ENCODE measurements at regions not wholly inside any gene's neighbourhood (a gene's known extent, or its start where the extent isn't known, plus 50 kb on each side); places are given as distances from the start of the nearest gene placed in this dataset.

DNA sequence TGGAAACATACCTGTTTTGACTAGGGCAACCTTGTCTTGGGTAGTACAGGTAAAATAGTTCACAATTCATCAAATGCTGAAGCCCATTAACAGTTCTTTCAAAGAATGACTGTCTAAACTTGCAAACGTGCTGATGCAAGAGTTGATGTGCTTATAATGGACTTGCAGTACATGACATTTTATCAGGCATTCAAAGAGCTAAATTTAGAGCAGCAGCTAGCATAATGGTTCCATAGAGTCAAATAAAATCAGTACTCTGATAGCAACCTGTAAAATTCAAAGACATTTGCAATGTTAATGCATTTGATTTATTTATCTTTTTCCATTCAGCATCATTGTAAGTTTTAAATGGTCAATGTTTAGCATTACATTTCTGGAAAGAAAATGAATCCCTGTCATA lies 979.7 kb upstream of the SLC10A2 start:
- no peak for DNase-seq (ENCODE audit: low read depth)

DNA sequence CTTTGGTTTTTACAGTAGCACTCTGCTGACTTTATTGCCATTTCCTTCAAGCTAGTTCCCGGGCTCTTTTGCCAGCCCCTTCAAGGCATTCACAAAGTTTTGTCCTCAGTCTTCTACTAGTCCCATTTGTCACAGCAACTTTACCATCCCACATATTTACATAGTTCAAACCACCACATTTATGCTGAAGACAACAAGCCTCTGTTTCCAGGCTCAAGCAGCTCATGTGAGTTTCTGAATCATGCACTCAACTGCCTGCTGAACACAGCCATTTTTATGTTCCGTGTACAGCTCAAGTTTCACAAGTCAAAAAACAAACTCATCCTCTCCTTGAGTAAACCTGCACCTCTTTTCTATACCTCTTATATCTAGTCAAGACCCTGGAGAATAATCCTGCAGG lies 977.0 kb upstream of the SLC10A2 start:
- no peak for DNase-seq (ENCODE audit: low read depth)

DNA sequence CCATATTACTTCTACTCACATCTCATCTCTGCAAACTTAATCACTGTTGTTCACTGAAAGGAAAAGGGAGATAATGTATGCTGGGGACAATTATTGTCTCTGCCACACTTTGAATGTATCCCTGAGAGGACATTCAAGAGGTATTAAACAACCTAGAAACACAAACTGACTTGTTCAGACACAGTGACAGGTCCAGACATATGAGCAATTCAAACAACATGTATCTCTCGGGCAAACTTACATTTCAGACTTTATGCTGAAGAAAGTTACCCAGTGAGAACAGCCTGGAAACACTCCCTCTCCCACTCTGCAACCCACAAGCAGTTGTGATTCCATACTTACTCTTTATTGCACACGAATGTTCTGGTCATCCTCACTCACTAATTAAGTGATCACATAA lies 968.7 kb upstream of the SLC10A2 start:
- no peak for DNase-seq (ENCODE audit: low read depth)

DNA sequence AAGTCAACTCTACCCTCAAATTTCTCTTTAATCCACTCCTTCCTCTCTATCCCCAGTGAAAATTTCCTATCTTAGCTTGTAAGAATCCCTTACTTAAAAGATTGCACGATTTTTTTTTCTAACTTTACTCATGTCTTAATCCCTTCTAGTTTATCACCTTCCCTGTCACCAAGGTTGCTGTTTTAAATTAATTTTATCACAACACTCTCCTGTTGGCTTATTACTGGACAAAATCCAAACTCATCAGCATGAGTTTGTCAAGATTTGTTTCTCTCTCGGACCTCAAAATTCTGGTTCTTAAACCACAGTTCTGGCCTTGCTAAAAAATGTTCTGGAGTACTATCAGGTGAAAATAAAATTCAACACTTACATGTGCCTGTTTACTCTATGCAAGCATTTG lies 959.1 kb upstream of the SLC10A2 start:
- DNase-seq (ENCODE audit: low read depth): no peak

DNA sequence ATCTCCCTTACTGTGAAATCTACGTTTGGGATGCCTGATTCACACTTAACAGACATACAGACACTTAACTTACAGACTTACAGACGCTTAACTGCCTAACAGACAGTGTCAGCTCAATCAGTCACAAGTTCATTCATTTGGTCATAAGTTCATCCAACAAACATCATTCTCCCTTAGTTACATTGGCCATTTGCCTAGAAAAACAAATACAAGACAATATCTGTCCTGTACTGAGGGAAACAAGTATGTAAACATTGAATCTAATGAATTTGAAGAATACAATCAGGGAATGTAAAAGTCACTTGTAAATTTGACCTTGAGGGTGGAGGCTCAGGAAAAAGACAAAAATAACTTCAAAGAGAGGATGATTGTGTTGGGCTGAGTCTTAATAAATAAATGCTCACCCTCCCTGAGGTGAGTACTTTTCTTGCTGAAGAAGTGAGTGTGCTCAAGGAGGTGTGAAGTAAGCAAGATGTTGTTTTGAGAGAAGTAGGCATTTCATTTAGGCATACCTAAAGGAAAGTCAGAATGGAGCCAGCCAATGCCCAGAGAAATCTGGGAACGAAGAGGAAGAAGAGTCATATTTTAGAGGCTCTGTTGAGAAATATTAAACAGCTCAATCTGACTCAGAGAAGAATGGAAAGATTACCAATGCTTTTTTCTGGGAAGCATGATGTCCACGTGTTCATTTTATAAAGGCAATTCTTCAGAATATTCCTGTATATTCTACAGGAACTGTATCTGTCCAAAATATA lies 958.4 kb upstream of the SLC10A2 start:
- no peak for DNase-seq (ENCODE audit: low read depth)

GRCh38 chr13:104021806-104022397 lies 955.7 kb upstream of the SLC10A2 start:
- no peak for DNase-seq (ENCODE audit: low read depth)

DNA sequence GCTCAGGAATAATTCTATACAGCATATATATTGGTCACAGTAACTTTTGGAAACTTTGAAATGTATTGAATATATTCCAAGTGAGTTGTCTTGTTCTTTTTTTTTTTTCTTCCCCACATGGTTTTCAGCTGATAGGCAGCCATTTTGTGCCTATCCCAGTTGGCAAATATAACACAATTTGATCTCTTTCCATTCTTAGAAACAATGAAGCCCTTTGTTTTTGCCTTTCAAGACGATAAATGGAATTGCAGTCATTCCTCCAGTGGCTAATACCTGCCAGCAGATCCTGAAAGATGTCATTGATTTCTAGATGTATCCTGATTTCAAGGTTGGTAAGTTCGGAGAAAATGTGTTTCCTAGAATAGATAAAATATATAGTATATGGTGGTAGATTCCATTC lies 951.1 kb upstream of the SLC10A2 start:
- DNase-seq (ENCODE audit: low read depth): no peak

DNA sequence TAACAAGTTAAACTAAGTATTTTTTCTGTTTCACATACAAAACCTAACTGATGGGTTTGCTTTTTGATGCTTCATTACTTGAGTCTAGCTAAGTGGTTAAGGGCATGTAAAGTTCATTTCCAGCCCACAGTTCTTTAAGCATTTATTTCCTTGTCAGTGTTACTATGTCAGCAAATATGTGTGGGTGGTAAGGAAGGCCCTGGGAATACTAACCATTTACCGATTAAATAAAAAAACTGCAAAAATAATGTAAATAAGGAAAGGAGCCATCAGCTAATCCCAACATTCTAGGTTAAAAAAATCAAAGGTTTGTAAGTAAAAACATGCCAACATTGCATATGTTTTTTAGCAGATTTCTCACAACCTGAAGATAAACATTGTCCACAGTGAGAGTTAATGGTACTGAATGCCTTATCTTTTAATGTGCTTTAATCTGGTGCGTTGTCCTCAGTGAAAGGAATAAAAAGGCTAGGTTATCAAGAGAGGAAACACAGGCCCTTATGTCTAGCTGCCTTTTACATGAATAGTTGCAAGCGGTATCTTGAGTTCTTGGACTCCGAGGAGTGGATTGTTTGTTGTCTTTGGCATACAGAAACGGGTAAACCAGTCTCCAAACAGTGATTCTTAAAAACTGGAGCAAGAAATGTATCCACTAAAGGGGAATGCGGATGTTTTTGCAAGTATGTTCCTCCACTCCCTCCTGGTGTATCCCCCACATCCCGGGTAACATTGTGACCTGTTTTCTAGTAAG lies 949.6 kb upstream of the SLC10A2 start:
- no peak for DNase-seq (ENCODE audit: low read depth)

DNA sequence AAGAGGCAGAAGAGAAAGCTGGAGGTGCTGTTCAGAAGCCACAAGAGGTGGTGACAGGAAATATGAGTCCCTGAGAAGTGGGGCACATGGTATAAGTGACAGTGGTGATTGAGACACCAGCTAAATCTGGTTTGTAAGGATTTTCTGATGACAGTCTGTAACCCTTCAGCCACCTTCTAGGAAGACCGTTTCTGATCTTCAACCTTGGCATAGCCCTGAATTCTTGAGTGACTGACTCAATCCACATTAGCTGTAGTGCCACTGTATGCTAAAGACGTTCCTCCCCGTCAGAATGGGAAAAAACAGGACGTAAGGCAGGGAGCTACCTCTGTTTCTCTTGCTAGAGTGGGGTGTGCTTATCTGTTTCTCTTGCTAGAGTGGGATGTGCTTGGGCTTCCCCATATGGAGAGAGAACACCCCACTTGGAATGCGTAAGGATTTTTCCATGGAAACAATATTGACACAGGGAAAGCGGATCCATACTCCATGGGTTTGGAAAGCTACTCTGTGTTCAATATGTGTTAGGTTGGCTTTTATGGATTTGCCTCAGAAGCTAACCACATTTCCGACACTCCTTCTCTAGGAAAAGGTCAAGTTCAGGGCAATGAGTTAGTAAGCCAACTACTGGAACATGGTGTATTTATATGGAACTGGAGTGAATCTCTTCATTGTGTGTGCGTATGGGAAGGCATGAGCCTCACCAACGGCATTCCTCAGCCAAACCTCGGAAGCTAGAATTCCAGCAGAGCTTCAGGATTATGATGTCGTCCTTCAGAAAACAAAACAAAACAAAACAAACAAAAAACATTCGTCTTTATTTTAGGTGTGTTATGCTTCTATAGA lies 948.8 kb upstream of the SLC10A2 start:
- no peak for DNase-seq (ENCODE audit: low read depth)

- DNase-seq (ENCODE audit: low read depth): no peak
These were observed 945.5 kb upstream of the SLC10A2 start for GRCh38 chr13:104011505-104012241.

DNA sequence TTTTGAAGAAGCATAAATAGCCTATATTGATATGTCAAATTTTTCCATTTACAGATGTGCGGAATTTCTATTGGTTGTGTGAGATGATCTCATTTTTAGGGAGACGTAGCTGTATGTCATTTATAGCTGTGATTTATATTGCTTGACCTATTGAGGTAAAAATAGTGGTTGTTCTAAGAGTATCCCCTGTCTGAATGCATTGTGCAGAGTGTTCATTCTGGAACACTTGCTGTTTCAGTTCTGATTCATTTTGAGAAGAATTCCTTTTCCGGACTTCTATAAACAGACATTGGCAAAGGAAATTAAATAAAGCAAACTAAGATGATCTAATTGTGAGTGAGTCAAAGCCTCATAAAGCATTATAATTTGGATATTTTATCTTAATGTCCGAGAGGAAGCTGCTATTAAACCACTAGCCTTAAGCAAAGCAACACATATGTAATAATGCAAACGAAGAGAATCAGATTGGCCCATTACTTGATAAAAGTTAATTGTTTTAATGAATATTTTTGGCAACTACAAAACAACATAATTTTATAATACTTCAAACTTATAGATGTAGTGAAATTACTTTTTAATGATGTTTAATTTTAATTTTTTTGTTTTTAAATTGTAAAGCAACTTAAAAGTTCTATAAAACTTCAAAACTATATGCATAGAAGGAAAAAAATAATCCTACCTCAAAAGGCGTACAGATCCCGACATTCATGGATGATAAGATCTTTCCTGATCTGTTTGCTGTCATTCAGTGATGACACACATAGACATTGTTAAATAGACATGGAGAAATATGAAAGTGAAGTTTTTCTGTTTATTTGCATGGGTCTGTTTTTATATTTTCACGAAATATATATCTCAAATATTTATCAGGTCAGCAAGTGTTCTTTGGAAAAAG lies 942.6 kb upstream of the SLC10A2 start:
- no peak for DNase-seq (ENCODE audit: low read depth)

DNA sequence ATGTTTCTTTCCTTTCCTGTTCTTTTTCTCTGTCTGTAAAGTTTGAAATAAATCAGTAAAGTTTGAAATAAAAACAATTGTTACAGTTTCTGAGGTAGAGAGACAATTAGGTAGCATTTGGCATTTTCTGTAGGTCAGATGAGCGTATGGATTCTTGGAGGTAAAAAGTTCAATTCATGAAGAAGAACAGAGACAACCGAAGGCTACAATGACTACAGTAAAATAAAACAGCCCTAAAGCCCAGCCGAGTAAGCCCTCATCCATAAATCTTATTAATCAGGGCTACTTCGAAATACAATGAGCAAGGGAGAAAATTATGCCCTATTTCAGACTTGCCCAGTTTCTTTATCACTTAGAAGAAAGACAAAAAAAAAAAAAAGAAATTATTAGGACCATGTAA lies 941.9 kb upstream of the SLC10A2 start:
- DNase-seq (ENCODE audit: low read depth): no peak

DNA sequence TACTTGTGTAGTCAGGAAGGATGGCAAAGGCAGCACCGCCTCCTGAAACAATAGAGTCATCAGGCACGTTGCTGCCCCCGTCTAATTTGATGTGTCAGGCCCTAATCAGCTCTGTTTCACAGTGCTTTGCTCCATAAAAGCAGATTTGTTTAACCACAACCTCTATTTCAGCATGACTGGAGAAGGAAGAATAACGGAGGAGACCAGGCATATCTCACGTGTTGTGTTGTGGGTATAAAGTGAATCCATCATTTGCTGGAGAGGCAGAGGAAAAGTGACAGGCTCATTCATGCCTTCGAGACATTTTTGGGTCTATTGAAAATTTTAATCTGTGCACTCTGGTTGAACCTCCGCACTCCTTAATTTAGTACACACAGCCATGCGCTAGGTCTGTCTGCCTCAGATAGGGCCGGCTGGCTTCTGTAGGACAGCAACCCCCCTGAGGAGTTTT lies 940.4 kb upstream of the SLC10A2 start:
- no peak for DNase-seq (ENCODE audit: low read depth)

DNA sequence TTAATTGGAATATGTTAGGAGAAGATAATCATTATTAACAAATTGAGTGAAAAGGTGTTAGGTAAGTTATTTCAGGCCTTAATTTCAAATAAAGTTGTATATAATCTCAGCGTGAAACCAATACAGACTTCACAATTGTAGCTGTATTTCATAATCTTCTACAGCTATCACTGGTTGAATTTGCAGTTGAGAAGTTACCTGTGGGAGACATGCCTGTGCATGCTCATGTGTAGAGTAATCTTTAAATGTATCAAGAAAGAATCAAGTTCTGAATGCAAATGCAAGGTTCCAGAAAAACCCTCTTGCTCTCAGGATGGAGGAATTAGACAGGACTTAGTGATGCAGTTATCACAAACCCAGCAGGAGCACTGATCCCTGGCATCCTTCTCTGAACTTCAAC lies 938.4 kb upstream of the SLC10A2 start:
- no peak for DNase-seq (ENCODE audit: low read depth)

GRCh38 chr13:104002216-104002615 lies 936.0 kb upstream of the SLC10A2 start:
- DNase-seq (ENCODE audit: low read depth): no peak

DNA sequence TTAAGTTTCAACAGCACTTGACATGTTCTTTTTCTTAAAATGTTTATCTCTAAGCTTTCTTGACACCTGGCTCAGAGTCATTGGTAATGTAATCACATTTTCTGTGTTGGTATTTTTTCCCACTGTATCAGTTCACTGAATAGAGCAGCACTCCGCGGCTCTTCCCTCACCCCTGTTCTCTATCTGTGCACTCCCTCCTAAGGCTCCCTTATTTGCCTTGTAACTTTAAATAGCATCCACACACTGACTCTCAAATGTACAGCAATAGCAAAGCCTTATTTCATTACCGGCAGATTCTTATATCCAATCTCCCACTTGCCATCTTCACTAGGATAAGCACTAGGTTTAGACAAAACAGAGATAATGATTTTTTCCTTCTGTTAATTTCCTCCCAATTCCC lies 935.5 kb upstream of the SLC10A2 start:
- DNase-seq (ENCODE audit: low read depth): no peak

DNA sequence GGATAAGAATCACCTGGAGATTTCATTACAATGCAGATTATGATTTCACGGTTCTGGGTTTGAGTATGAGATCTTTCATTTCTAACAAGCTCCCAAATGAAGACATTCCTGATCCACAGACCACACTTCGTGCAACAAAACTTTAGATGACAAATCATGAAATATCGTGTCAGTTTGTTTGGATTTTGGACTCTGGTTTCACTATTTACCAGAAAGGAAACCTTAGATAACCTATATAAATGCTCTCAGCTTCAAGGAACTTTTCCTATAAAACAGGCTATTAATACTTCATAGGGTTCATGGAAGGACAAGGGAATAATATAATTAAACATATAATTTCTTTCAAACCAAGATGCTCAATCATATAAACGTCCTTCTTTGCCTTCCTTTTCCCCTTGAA lies 930.5 kb upstream of the SLC10A2 start:
- no peak for DNase-seq (ENCODE audit: low read depth)

DNA sequence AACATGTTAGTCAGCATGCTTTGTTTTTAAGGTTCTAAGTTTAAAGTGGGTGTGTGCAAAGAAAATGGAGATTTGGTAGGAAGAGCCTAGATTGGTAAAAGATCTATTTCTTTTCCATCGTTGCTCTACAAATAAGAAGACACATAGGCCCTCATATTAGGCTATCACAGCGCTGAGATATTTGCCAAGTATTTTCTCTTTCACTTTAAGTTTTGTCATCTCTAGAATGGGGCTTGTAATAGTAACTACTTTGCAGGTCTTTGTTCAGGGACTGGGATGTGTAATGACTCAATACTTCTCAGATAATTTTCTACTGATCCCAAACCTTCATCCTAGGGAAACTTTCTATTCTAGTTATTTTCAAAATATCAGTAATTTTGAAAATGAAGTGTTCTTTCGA lies 917.7 kb upstream of the SLC10A2 start:
- no peak for DNase-seq (ENCODE audit: low read depth)

GRCh38 chr13:103976371-103976770 lies 910.2 kb upstream of the SLC10A2 start:
- no peak for DNase-seq (ENCODE audit: low read depth)

DNA sequence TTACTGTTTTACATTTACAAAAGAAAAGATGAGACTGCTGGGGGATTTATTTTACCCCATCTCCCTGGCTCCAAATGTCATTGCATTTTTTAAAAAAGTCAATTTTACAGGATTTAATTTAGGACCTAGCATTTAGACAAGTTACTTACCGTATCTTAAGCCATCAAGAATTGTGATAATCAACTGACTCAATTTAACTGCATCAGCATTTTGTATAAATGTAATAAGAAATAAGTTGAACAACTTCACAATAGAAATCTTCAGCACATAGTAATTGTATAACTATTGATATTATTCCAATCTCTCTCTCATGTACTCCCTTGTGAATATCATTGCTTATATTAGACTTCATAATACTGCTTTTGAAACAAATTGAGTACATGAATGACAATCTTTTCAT lies 907.5 kb upstream of the SLC10A2 start:
- DNase-seq (ENCODE audit: low read depth): no peak

All from stimulated activated CD8-positive, alpha-beta memory T cell treated with anti-CD3 and anti-CD28 coated beads, Interleukin-7, amount 100 ng/mL, for 24 hours (primary cell).